Astrocyte of the hippocampus (primary cell): ENCODE measurements at regions not wholly inside any gene's neighbourhood (a gene's known extent, or its start where the extent isn't known, plus 50 kb on each side); places are given as distances from the start of the nearest gene placed in this dataset.

ENCODE experiments used
- DNase-seq: peaks from one replicate; pipeline ENCODE4 v3.0.0; 2011; ENCODE audit warnings: low read depth, low spot score

DNA sequence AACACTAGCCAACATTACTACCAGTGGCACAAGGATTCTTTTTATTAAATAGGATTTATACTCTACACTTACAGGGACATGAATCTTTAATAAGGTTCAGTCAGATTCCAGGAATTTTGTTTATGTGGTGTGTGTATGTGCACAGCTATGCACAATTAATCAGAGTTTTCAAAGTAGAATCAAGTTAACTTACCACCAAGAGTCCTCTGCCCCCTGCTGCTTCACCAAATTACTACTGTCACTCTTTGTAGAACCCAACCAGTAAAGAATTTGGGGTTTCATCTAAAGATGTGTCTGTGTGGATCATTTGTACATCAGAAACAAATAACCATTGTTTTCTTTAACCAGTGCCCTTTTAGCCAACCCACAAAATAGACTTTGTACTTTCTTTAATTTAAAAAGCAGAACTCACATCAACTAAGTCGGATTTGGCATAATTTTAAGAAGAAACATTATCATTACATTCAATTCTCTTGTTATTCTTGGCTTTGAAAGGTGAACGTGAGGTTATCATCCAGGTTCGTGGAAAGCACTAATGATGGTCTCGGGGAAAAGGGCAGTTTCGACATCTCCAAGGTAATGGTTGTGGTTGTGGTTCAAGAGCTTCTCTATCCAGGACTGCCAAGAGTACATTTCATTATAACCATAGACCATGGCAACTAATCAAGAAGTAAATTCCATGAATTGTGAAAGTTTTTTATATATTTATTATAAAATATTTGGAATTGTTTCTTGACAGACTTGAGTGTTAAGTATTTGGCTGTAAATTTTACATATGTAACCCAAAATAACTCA is 514.3 kb upstream of the ID4 start:
- DNase-seq = peak; percentile 91

GRCh38 chr6:19324376-19324775 is 512.8 kb upstream of the ID4 start:
- no peak for DNase-seq

- DNase-seq = peak; percentile 24
Measured at GRCh38 chr6:19325335-19325789, 511.8 kb upstream of the ID4 start.

- no peak for DNase-seq
Measured at GRCh38 chr6:19327241-19327640, 509.9 kb upstream of the ID4 start.

DNA sequence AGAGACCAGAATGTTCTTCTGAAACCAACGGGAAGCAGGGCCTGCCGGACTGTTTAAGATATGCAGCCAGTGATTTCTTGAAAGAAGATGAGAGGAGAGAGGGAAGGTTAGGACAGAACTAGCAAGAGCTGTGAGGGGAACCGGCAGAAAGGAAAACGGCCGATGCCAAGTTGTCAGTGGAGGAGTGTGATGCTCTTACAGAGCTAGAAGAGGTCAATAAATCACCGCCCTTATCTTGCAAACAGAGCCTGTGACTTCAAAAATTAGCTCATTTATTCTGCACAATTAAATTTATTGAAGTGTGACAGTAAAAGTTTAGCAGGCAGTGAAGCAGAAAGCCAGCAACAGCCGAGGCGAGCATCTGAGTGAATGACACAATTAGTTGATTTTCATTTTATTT is 509.5 kb upstream of the ID4 start:
- DNase-seq = no peak

DNA sequence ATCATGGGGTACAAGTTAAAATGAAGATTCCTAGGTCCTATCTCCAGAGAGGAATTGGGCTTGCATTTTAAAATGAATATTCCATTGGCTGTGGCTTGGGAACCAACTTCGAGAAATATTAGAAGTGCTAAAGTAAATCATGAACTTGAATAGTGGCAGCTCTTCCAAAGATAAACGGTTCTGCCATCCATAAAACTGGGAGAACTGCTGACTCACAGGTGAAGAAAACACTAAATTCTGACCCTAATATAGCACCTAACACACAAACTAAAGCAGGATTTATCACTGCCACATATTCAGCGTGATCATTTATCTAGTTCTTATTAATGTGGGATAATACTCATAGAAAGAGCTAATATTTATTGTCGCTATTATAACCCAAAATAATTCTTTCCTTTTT is 508.1 kb upstream of the ID4 start:
- no peak for DNase-seq

DNA sequence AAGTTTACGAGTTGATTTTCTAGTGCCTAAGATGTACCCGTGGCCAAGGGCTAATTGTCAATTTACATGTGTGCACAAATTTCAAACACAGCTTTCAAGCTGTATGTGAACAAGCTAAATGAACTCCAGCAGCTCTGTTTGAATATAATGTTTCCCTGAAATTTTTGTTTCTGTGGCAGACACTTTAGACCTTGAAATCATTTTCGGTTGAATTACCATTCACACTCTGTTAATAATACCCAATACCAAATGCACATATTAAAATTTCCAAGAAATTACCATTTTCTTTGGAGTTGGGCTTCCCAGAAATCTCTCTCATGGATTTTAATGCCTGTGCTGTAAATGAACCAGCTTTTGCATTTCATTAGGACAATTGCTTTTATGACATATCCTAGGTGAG is 506.1 kb upstream of the ID4 start:
- DNase-seq = no peak

GRCh38 chr6:19332806-19333460 is 504.2 kb upstream of the ID4 start:
- no peak for DNase-seq

DNA sequence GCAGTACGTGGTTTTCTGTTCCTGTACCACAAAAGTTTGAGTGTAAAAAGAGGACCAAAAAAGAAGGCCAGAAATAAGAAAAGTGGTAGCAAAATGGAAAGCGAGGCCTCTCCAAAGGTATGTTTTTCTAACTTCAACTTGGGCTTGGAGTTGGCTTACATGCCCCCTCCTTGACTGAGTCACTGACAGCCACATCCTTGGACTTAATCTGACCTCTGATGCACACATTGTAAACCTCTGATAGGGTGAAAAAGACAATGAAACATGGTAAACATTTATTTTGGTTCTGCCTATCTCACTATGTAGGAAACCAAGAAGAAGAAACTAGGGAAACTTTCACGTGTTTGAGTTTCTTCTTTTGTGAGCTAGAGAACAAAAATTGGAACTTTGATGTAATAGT is 503.2 kb upstream of the ID4 start:
- DNase-seq = peak; percentile 76

- no peak for DNase-seq
Measured at GRCh38 chr6:19336579-19336978, 500.6 kb upstream of the ID4 start.

DNA sequence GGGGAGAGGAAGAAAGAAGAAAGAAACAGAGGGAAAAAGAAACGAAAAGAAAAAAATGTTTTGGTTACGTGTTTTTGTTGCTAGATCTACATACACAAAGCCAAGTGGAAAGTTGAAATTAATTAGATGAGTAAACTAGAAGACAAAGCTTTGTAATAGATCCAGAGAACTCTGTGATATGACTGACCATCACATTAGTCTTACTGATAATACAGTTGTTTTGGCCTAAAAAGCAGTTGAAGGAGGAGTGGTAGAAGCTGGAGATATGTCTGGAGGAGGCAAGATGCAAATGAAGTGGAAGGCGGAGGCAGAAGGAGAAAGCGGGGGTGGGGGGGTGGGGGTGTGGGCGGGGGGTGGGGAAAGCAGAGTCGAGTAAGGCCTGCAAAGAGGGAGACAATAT is 500.1 kb upstream of the ID4 start:
- DNase-seq = no peak

DNA sequence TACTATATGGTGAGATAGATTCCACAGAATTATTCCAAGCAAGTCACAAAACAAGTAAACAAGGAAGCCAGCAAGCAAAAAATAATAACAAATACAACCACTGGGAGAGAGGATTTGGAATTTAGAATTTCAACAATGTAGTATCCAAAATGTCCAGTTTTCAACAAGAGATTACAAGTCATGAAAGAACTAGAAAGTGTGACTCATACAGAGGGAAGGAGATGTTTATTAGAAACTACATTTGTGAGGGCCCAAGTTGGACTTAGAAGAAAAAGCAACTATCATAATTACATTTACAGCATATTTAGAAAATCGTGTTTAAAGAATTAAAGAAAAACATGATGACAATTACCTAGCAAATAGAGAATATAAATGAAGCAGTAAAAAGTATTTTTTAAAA is 494.6 kb upstream of the ID4 start:
- no peak for DNase-seq

GRCh38 chr6:19349429-19349828 is 487.7 kb upstream of the ID4 start:
- DNase-seq = no peak

- DNase-seq = no peak
Measured at GRCh38 chr6:19354181-19354580, 483.0 kb upstream of the ID4 start.

- DNase-seq = peak; percentile 16
Measured at GRCh38 chr6:19356692-19357091, 480.5 kb upstream of the ID4 start.

GRCh38 chr6:19362396-19362795 is 474.8 kb upstream of the ID4 start:
- no peak for DNase-seq

- peak; percentile 49 for DNase-seq
Measured at GRCh38 chr6:19368511-19368910, 468.7 kb upstream of the ID4 start.

DNA sequence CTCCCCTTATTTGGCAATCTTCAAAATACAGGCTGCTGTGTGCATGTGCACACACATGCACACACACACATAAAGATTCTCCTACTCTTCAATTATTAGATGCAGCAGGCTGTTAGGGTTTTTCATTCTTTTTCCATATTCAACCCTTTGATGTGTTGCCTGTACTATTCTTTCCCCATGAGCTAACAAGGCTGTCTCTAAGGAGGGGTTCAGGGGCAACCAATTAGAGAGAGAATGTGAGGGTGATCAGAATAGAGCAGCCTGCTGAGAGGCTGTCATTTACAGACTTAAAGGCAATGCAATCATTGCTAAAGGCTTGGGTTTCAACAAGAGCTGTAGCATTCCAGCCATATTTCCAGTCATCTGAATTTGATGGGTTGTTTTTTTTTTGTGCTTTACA is 467.4 kb upstream of the ID4 start:
- peak; percentile 8 for DNase-seq

DNA sequence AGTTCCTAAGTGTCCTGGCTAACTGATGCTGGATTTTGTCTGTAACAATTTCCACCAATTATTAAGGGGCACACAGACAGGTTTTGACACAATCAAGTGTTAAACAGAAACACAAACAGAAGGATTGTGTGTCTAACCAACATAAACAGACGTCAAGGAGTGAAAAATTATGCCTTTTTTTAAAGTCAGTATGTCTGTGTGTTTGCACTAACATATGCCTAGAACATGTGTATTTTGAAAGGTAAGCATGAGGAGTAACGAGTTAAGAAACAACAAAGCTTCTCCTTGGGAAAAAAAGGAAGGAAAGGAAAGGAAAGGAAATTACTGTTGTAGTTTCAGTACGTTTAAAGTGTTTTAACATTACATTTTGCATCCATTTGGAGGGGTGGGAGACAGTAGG is 466.3 kb upstream of the ID4 start:
- no peak for DNase-seq

DNA sequence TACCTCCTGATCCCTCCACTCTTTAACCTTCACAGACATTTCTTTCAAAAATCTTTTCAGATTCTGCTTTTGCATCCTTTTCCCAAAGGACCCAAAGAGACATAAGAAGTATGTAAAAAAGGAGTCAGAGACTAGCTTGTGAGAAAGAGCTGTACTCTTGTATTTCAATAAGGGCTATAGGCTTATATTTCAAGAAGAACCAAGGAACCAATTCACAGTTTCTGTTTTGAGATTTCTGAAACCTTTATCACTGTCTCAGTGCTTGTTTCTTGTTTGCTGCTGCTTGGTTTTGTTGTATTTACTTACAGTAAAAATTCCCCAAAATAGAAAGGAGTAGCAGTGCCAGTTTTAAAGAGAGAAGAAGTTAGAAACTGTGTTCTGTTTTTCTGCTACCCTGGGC is 461.6 kb upstream of the ID4 start:
- DNase-seq = no peak

DNA sequence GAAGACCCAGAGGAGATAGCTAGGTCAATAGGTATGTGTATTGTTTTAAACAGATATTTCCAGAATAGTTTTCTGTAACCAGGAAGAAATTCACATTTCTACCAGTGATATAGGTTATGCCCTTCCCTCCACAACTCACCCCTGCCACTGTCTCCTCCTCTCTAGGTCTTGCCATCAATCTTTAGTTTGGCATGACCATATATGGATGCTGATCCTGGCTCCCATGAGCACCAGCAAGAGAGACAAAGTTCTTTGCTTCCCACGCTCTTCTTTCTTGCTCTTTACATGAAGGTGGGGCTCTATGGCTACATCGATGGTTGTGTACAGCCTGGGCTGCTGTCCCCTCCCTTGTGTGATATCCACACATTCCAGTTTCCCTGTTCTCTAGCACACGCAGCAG is 459.4 kb upstream of the ID4 start:
- no peak for DNase-seq

DNA sequence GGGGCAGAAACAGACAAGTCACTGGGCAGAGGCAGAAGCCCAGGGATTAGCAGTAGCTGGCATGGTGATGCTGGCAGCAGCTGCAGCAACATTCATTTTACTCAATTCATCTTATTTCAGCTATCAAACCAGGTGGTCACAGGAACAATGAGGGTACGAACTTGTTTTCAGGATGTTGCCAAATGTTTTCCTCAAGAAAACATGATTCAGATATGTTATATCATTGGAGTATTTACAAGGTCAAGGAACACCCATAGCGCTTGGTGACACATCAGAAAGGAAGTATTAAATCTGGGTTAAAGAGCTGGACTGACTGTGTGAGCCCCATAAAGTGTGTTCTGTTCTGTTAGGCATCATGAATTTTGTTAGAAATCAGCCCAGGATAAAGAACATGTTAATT is 456.9 kb upstream of the ID4 start:
- DNase-seq = peak; percentile 15

DNA sequence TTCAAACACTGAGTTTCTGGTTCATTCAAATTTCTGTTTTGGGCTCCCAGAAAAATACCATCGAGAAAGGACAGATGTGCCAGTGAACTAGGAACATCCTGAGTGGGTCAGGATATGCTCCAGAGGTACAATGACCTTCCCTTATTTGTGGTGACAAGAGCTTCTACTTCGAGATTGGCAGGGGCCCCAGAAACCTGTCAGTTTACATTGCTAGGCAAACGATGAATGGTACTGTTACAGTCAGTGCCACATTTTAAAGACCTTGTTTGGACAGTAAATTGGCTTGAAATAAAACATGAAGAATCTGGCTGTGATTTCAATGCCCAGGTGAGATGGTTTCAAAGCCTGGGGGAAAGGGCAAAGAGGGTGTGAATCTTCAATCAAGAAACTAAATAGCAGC is 454.5 kb upstream of the ID4 start:
- DNase-seq = no peak
